ENCODE measurements at regions not wholly inside any gene's neighbourhood (a gene's known extent, or its start where the extent isn't known, plus 50 kb on each side); places are given as distances from the start of the nearest gene placed in this dataset.

DNA sequence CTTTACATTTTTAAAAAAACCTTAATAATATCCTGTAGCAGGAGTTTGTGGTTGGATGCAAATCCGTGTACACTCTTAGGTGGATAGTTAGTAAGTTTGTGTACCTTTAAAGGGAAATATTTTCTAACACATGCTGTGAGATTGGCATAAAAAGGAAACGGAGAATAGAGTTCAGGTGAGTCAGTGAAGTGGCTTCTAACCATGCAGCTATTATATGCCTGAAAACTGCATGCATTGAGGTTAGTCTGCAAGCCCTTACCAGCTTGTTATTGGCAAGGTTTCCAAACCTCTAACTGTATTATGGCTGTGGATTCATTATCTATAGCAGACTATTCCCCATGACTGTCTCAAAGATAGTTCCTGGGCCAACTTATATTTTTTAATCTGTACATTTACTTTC lies 420.6 kb upstream of the MMS22L start:
- no peak for DNase-seq (ENCODE audit: low read depth in 2 of 2)
- no peak overlapping the region for H3K4me3 ChIP-seq (replicated peaks in 1 of 2; ENCODE audit: low read depth in 2 of 2, low read length in 2 of 2)
- TF ChIP-seq, protein P1, sequence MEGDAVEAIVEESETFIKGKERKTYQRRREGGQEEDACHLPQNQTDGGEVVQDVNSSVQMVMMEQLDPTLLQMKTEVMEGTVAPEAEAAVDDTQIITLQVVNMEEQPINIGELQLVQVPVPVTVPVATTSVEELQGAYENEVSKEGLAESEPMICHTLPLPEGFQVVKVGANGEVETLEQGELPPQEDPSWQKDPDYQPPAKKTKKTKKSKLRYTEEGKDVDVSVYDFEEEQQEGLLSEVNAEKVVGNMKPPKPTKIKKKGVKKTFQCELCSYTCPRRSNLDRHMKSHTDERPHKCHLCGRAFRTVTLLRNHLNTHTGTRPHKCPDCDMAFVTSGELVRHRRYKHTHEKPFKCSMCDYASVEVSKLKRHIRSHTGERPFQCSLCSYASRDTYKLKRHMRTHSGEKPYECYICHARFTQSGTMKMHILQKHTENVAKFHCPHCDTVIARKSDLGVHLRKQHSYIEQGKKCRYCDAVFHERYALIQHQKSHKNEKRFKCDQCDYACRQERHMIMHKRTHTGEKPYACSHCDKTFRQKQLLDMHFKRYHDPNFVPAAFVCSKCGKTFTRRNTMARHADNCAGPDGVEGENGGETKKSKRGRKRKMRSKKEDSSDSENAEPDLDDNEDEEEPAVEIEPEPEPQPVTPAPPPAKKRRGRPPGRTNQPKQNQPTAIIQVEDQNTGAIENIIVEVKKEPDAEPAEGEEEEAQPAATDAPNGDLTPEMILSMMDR (IDR thresholded peaks at IDR 0.05; ENCODE audit: low read depth, low read length) = no peak

DNA sequence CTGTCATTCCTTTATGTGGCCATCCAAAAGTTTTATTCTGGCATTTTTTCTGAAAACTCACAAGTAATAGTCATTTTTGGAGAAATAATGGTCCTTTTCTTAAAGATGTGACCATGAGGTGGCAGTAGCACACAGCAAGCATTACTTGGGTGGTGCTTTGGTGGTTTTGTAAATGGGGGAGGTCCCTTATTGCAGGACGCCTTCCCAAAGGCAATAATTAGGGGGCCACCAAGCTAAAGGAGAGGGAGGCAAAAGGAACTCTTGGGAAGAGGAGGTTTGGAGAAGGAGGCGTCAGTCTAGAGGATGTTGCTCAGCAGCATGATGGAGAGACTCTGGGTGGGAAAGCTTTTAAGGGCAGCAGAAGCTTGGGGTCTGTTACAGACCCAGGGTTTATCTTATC lies 422.6 kb upstream of the MMS22L start:
- H3K4me3 ChIP-seq (replicated peaks in 1 of 2; ENCODE audit: low read depth in 2 of 2, low read length in 2 of 2) = no peak overlapping the region
- DNase-seq (ENCODE audit: low read depth in 2 of 2) = peak; percentile 2 to 37
- TF ChIP-seq, protein P1 (IDR thresholded peaks at IDR 0.05; ENCODE audit: low read depth, low read length) = peak; percentile 22

DNA sequence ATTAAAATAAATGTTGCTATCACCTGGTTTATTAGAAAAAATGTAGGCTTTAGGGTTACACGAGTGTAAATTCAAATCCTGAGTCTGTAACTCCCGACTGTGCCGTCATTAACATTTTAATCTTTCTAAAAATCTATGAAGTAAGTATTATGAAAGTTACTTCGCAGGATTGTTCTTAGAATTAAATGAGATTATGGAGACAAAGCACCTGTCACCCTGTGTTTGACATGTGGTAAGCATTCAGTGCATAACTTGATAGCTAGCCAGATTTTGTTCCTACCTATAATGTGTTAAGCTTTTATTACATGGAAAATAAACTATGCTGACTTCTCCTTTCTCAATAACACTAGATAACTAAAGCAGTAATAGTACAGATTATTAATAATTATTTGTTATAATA lies 429.7 kb upstream of the MMS22L start:
- TF ChIP-seq, protein P1 (IDR thresholded peaks at IDR 0.05; ENCODE audit: low read depth, low read length) = no peak
- DNase-seq (ENCODE audit: low read depth in 2 of 2) = no peak
- H3K4me3 ChIP-seq (replicated peaks in 1 of 2; ENCODE audit: low read depth in 2 of 2, low read length in 2 of 2) = no peak overlapping the region

DNA sequence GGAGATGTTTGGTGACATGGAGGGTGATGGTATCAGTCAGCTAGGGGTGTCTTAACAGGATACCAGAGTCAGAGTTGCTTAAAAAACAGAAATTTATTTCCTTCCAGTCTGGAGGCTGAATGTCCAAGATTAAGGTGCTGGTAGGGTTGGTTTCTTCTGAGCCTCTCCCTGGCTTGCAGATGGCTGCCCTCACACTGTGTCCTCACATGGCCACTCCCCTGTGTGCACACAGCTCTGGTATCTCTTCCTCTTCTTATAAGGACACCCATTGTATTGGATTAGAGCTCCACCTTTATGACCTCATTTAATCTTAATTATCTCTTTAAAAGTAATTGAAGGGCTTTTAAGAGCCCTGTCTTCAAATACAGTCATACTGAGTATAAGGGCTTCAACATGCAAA lies 431.8 kb upstream of the MMS22L start:
- TF ChIP-seq, protein P1 (IDR thresholded peaks at IDR 0.05; ENCODE audit: low read depth, low read length) = no peak
- no peak overlapping the region for H3K4me3 ChIP-seq (replicated peaks in 1 of 2; ENCODE audit: low read depth in 2 of 2, low read length in 2 of 2)
- no peak for DNase-seq (ENCODE audit: low read depth in 2 of 2)

DNA sequence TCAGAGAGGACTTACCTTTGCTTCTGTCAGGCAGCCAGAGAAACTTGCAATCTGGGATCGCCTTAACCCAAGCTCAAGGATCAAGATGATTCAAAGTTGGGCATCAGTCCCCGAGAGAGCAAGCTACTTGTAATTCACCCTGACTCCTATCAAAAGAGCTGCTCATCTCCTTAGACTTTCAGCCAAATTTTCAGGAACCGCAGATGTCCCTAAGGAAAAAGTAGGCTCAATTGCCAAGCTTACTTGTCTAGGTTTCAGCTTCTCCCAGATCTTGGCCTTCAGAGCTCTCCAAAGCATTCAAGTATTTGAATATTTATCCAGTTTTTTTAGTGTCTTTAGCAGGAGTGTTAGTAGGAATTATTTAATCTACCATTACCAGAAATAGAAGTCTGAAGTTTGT lies 434.1 kb upstream of the MMS22L start:
- H3K4me3 ChIP-seq (replicated peaks in 1 of 2; ENCODE audit: low read depth in 2 of 2, low read length in 2 of 2) = no peak overlapping the region
- TF ChIP-seq, protein P1 (IDR thresholded peaks at IDR 0.05; ENCODE audit: low read depth, low read length) = no peak
- no peak for DNase-seq (ENCODE audit: low read depth in 2 of 2)

DNA sequence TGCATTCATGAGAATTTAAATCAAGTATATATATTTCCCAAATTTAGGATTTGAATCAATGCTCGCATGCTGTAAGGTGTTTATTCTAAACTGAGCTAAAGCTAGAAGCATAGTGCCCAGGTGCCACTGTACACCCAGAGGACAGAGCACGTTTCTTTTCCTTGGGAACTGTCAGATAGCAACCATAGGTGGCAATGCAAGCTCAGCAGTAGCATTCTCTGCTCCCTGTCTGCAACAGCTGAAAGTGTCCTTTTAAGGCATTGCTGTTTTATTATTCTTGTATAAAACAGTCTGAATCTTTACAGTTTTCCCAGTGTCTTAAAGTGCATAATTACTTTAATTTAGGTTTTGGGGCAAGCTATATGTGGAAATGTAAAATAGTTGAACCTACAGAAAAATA lies 443.4 kb upstream of the MMS22L start:
- TF ChIP-seq, protein P1 (IDR thresholded peaks at IDR 0.05; ENCODE audit: low read depth, low read length) = no peak
- no peak for DNase-seq (ENCODE audit: low read depth in 2 of 2)
- H3K4me3 ChIP-seq (replicated peaks in 1 of 2; ENCODE audit: low read depth in 2 of 2, low read length in 2 of 2) = no peak overlapping the region

DNA sequence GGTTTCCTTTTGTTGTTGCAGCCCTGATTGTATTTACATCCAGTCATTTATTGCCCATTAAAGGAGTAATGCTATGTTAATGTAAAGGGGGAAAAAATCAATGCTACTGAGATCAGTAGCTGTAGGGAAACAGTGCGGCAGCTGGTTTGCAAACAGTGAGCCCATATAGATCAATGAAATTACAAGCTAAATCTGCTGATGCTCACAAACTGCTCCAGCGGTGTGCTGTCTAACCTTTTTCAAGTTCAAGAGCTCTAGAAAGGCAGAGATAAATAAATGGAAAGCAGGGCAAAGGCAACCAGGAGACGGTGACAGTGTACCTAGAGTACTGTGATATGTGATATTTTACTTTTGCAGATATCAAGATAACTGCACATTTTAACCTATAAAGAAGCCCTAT lies 449.0 kb upstream of the MMS22L start:
- TF ChIP-seq, protein P1 (IDR thresholded peaks at IDR 0.05; ENCODE audit: low read depth, low read length) = no peak
- DNase-seq (ENCODE audit: low read depth in 2 of 2) = no peak
- H3K4me3 ChIP-seq (replicated peaks in 1 of 2; ENCODE audit: low read depth in 2 of 2, low read length in 2 of 2) = no peak overlapping the region
